Brain microvascular endothelial cell (primary cell): ENCODE measurements at regions not wholly inside any gene's neighbourhood (a gene's known extent, or its start where the extent isn't known, plus 50 kb on each side); places are given as distances from the start of the nearest gene placed in this dataset.

Experiments used
- DNase-seq: peaks from one replicate; pipeline ENCODE4 v3.0.0-alpha.2; 2020
- H3K27ac ChIP-seq: fragments of 250-450 bp; sonication (Bioruptor Pico); 2 replicates; pipeline ENCODE4 v1.5.1; 2020; ENCODE audit warnings: mild to moderate bottlenecking, moderate library complexity
- H3K27me3 ChIP-seq: fragments of 250-450 bp; sonication (Bioruptor Pico); replicated peaks from 2 replicates; pipeline ENCODE4 v1.5.1; 2020; ENCODE audit warnings: mild to moderate bottlenecking
- H3K36me3 ChIP-seq: fragments of 250-450 bp; sonication (Bioruptor Pico); replicated peaks from 2 replicates; pipeline ENCODE4 v1.5.1; 2020; ENCODE audit warnings: mild to moderate bottlenecking
- H3K4me3 ChIP-seq: 2 replicates; pipeline ENCODE4 v1.5.1; 2011; ENCODE audit warnings: low read depth, mild to moderate bottlenecking, control low read depth, low read length, moderate library complexity
- CTCF ChIP-seq: IDR thresholded peaks from 2 replicates; pipeline ENCODE4 v1.5.1; 2011; ENCODE audit warnings: low read depth, mild to moderate bottlenecking, moderate library complexity, low read length, control low read depth, inconsistent platforms; ENCODE audit errors: missing control alignments
- in situ Hi-C: cut with HindIII; loops from 2 replicates; pipeline ENCODE4 v1.10.0; 2017; ENCODE audit warnings: low sequenced_read_pairs, low pct_ligation_motif_present

GRCh38 chr13:107721125-107721869 is 494.0 kb downstream of the LIG4 start:
- Histone ChIP-seq H3K4me3 (no peak overlapping the region), H3K27me3 (no peaks in the 10 kb centered on the region), H3K27ac (no peak overlapping the region), H3K36me3 (no peaks in the 10 kb centered on the region)
- in situ Hi-C loops: no loop called here
- no peak for DNase-seq
- TF ChIP-seq CTCF: no peak

- TF ChIP-seq CTCF: no peak
- no peak overlapping the region for H3K27ac ChIP-seq
- DNase-seq: no peak
- in situ Hi-C loops: no loop called here
- no peaks in the 10 kb centered on the region for H3K27me3 ChIP-seq
- H3K36me3 ChIP-seq: no peaks in the 10 kb centered on the region
- no peak overlapping the region for H3K4me3 ChIP-seq
Observed at GRCh38 chr13:107716741-107717140, 498.6 kb downstream of the LIG4 start.

DNA sequence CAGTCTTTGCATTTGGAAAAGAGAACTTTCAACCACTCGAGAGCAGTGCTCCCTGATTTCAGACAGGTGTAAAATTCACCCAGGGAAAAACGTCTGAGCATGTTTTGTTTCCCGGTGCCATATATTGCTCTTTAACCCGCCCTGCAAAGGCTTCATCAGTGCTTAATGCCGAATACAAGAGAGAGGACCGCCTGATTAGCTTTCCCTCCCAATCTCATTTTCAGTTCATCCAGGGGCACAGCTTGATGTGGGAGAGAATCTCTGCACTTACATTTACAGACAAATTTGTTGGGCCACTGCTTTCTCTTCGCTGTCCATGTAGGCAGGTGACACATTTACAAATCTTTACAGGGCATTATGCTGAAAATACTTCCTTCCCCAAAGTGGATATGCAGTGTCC is 499.1 kb downstream of the LIG4 start:
- no peaks in the 10 kb centered on the region for H3K27me3 ChIP-seq
- in situ Hi-C loops: no loop called here
- H3K4me3 ChIP-seq: no peak overlapping the region
- no peak overlapping the region for H3K27ac ChIP-seq
- H3K36me3 ChIP-seq: no peaks in the 10 kb centered on the region
- no peak for TF ChIP-seq CTCF
- DNase-seq: no peak

DNA sequence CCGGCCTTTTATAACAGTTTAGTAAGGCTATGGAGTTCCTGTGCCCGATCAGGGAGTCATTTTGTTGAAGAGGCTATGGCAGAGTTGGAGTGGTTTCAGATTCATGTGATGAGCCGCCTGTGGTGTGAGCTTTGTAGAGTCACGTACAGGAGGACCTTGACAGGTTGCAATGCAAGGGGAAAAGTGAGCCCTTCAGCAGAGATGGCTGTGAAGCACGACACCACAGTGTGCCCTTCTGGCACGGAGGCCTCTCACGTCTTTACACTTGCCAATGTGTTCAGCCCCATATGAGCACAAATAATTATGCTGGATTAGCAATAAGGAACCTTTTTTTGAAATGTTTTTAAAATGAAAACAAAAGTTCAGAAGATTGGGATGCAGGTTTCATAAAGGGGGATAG is 499.8 kb downstream of the LIG4 start:
- in situ Hi-C loops: no loop called here
- H3K4me3 ChIP-seq: no peak overlapping the region
- no peaks in the 10 kb centered on the region for H3K36me3 ChIP-seq
- no peak overlapping the region for H3K27ac ChIP-seq
- no peak for DNase-seq
- H3K27me3 ChIP-seq: no peaks in the 10 kb centered on the region
- TF ChIP-seq CTCF: no peak

- Histone ChIP-seq H3K27ac (no peak overlapping the region), H3K4me3 (no peak overlapping the region), H3K36me3 (no peaks in the 10 kb centered on the region), H3K27me3 (no peaks in the 10 kb centered on the region)
- no peak for TF ChIP-seq CTCF
- no peak for DNase-seq
- in situ Hi-C loops: no loop called here
Observed at GRCh38 chr13:107713314-107713713, 502.0 kb downstream of the LIG4 start.

GRCh38 chr13:107712145-107712860 is 503.0 kb downstream of the LIG4 start:
- no peak for TF ChIP-seq CTCF
- in situ Hi-C loops: no loop called here

More at GRCh38 chr13:107712145-107712860, 503.0 kb downstream of the LIG4 start:
- H3K4me3 ChIP-seq: no peak overlapping the region
- H3K27ac ChIP-seq: no peak overlapping the region
- H3K27me3 ChIP-seq: no peaks in the 10 kb centered on the region
- no peak for DNase-seq
- no peaks in the 10 kb centered on the region for H3K36me3 ChIP-seq
